Mesothelial cell of epicardium (in vitro differentiated cells): ENCODE measurements at regions not wholly inside any gene's neighbourhood (a gene's known extent, or its start where the extent isn't known, plus 50 kb on each side); places are given as distances from the start of the nearest gene placed in this dataset.

Experiments used
- DNase-seq, 2 experiments: peaks; one replicate each; pipeline ENCODE4 v3.0.0; 2021; ENCODE audit warnings: low spot score in 2 of 2; ENCODE audit not compliant: unreplicated experiment in 2 of 2
- H3K27ac Mint-ChIP-seq: 2 replicates; pipeline ENCODE4 v1.8.0; 2021; ENCODE audit warnings: mixed read lengths
- H3K27me3 Mint-ChIP-seq: 2 replicates; pipeline ENCODE4 v1.8.0; 2021; ENCODE audit warnings: low read depth, mixed read lengths
- H3K36me3 Mint-ChIP-seq: 2 replicates; pipeline ENCODE4 v1.8.0; 2021; ENCODE audit warnings: mixed read lengths
- H3K4me1 Mint-ChIP-seq: 2 replicates; pipeline ENCODE4 v1.8.0; 2021; ENCODE audit warnings: mixed read lengths
- H3K4me3 Mint-ChIP-seq: 2 replicates; pipeline ENCODE4 v1.8.0; 2021; ENCODE audit warnings: mild to moderate bottlenecking, moderate library complexity, mixed read lengths
- H3K9me3 Mint-ChIP-seq: 2 replicates; pipeline ENCODE4 v1.8.0; 2021; ENCODE audit warnings: mixed read lengths
- TF ChIP-seq, protein P1 (sequence below): fragments of 200-600 bp; sonication (generic); IDR thresholded peaks from one replicate; pipeline ENCODE4 v1.5.0; 2021; ENCODE audit warnings: antibody characterized with exemption; ENCODE audit not compliant: unreplicated experiment

GRCh38 chr1:208665936-208666335, 421.8 kb upstream of the PLXNA2 start:
- TF ChIP-seq, protein P1, sequence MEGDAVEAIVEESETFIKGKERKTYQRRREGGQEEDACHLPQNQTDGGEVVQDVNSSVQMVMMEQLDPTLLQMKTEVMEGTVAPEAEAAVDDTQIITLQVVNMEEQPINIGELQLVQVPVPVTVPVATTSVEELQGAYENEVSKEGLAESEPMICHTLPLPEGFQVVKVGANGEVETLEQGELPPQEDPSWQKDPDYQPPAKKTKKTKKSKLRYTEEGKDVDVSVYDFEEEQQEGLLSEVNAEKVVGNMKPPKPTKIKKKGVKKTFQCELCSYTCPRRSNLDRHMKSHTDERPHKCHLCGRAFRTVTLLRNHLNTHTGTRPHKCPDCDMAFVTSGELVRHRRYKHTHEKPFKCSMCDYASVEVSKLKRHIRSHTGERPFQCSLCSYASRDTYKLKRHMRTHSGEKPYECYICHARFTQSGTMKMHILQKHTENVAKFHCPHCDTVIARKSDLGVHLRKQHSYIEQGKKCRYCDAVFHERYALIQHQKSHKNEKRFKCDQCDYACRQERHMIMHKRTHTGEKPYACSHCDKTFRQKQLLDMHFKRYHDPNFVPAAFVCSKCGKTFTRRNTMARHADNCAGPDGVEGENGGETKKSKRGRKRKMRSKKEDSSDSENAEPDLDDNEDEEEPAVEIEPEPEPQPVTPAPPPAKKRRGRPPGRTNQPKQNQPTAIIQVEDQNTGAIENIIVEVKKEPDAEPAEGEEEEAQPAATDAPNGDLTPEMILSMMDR: no peak
- Mint-ChIP-seq H3K27ac (no peak overlapping the region), H3K27me3 (peaks cover 50% of the 10 kb centered on the region), H3K4me3 (no peak overlapping the region), H3K4me1 (no peaks in the 10 kb centered on the region), H3K36me3 (no peaks in the 10 kb centered on the region), H3K9me3 (no peaks in the 10 kb centered on the region)
- DNase-seq: no peak

GRCh38 chr1:208668991-208669390, 424.8 kb upstream of the PLXNA2 start:
- H3K9me3 Mint-ChIP-seq: no peaks in the 10 kb centered on the region
- peaks cover 43% of the 10 kb centered on the region for H3K27me3 Mint-ChIP-seq
- H3K36me3 Mint-ChIP-seq: no peaks in the 10 kb centered on the region
- H3K4me3 Mint-ChIP-seq: no peak overlapping the region
- TF ChIP-seq, protein P1: no peak
- DNase-seq: no peak
- H3K27ac Mint-ChIP-seq: no peak overlapping the region
- H3K4me1 Mint-ChIP-seq: no peaks in the 10 kb centered on the region

DNA sequence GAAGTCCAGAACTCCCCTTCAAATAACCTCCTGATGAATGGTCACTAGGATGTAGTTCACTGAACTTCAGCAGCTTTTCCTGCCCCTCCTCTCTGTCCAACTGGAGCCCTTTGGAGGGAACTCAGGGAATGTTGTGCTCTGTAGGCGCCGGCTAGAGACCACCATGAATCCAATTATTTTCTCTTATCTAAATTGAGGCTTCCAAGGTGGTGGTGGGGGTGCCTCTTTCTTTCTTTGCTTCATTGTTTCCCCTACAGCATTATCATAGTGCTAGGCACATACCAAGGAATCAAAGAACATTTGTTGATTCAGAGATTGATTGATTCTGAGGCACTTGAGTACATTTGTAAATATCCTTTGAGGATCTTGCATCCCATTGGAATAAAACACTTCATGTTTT, 426.6 kb upstream of the PLXNA2 start:
- no peak for DNase-seq
- Mint-ChIP-seq H3K4me1 (no peaks in the 10 kb centered on the region), H3K27ac (no peak overlapping the region), H3K9me3 (peaks cover 3% of the 10 kb centered on the region), H3K27me3 (peaks cover 43% of the 10 kb centered on the region), H3K36me3 (no peaks in the 10 kb centered on the region), H3K4me3 (no peak overlapping the region)
- TF ChIP-seq, protein P1: no peak

- Mint-ChIP-seq H3K4me3 (no peak overlapping the region), H3K4me1 (peaks cover 2% of the 10 kb centered on the region), H3K36me3 (no peaks in the 10 kb centered on the region), H3K9me3 (no peaks in the 10 kb centered on the region), H3K27ac (no peak overlapping the region), H3K27me3 (peaks cover 24% of the 10 kb centered on the region)
- DNase-seq: no peak
- TF ChIP-seq, protein P1: no peak
Observed at GRCh38 chr1:208681878-208682663, 437.9 kb upstream of the PLXNA2 start.

GRCh38 chr1:208682664-208683013, 438.5 kb upstream of the PLXNA2 start:
- DNase-seq: no peak
- H3K36me3 Mint-ChIP-seq: no peaks in the 10 kb centered on the region
- no peaks in the 10 kb centered on the region for H3K9me3 Mint-ChIP-seq
- TF ChIP-seq, protein P1: no peak
- peaks cover 2% of the 10 kb centered on the region for H3K4me1 Mint-ChIP-seq
- peaks cover 19% of the 10 kb centered on the region for H3K27me3 Mint-ChIP-seq
- no peak overlapping the region for H3K4me3 Mint-ChIP-seq
- no peak overlapping the region for H3K27ac Mint-ChIP-seq
